Thyroid gland (tissue), 4 donors: ENCODE measurements at regions not wholly inside any gene's neighbourhood (a gene's known extent, or its start where the extent isn't known, plus 50 kb on each side); places are given as distances from the start of the nearest gene placed in this dataset.

Experiments used
- DNase-seq, 2 donors: peaks; one replicate each; pipeline ENCODE4 v3.0.0-alpha.2; 2019
- H3K27ac ChIP-seq, 3 donors: fragments of 200-600 bp; sonication (generic); 1 replicate in 2 of 3; 2 replicates in 1 of 3; pipeline ENCODE4 v1.5.1; 2016 to 2019; ENCODE audit warnings: mild to moderate bottlenecking in 1 of 3, moderate library complexity in 1 of 3
- H3K27me3 ChIP-seq: fragments of 200-600 bp; sonication (generic); one replicate; pipeline ENCODE4 v1.5.1; 2019
- H3K36me3 ChIP-seq, 2 donors: fragments of 200-600 bp; sonication (generic); one replicate each; pipeline ENCODE4 v1.5.1; 2016 to 2019
- H3K4me1 ChIP-seq, 2 donors: fragments of 200-600 bp; sonication (generic); one replicate each; pipeline ENCODE4 v1.5.1; 2017 to 2019
- H3K4me3 ChIP-seq, 3 donors: fragments of 200-600 bp; sonication (generic); replicated peaks in 1 of 3; 1 replicate in 2 of 3; 2 replicates in 1 of 3; pipeline ENCODE4 v1.5.1; 2016; ENCODE audit warnings: mild to moderate bottlenecking in 1 of 3
- H3K9me3 ChIP-seq: fragments of 200-600 bp; sonication (generic); one replicate; pipeline ENCODE4 v1.5.1; 2017
- POLR2A ChIP-seq, 2 donors: fragments of 450-650 bp; IDR thresholded peaks; one replicate each; pipeline ENCODE4 v1.6.1; 2017; ENCODE audit warnings: antibody characterized with exemption in 2 of 2, mild to moderate bottlenecking in 2 of 2, moderate library complexity in 1 of 2
- WGBS, 2 donors: methylation state at CpG; one replicate each; pipeline ENCODE4 v1.1.5; 2017; 5-methylcytosine and 5-hydroxymethylcytosine counted together
- intact Hi-C: fragments of 100-400 bp; cut with DNase I; formaldehyde crosslinking; loops from one replicate; pipeline ENCODE4 v1.15.1; 2023
- TF ChIP-seq, protein P1 (sequence below), 6 experiments: fragments of 200-600 bp in 3 of 6; fragments of 450-650 bp in 3 of 6; sonication (generic) in 3 of 6; IDR thresholded peaks; one replicate each; pipeline ENCODE4 v1.5.1; 2016 to 2019; ENCODE audit warnings: antibody characterized with exemption in 6 of 6, mild to moderate bottlenecking in 2 of 6, inconsistent platforms in 1 of 6, moderate library complexity in 1 of 6

DNA sequence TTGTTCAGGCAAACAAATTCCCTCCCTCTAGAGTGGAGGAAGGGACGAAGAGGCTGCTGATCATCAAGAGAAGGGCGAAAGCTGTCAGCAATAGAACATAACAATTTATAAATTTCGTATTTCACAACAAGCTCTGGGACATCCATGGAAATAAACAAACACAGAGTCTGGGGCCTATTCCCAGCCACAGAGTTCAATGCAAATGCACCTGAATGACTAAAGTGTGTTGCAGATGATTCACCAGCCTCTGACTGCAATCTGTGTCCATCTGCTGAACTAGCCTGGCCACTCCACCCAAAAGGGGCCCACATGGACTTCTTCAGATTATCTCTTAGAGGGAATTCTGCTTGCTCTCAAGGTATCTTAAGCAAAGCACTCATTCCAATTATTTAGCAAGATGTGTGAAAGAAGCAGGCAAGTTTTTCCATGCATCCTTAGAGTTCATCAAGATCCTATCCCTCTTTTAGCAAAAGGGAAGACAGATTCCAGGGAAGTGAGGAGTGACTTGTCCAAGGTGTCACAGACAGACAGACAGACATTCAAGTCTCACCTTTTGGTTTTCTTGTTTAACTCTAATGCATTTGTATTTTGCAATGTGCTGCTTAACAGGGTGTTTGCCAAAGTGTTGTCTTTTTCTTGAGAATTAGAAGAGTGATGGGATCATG is 307.8 kb upstream of the PAPPA start:
- 81 to 85% methylated on average over 3 of the region's 3 CpGs for WGBS, 2 donors
- H3K4me3 ChIP-seq, result no peak overlapping the region
- no peaks in the 10 kb centered on the region for H3K4me1 ChIP-seq
- H3K9me3 ChIP-seq, result no peaks in the 10 kb centered on the region
- no peaks in the 10 kb centered on the region for H3K27me3 ChIP-seq
- H3K27ac ChIP-seq, result no peak overlapping the region
- intact Hi-C loops, result no loop called here
- TF ChIP-seq, protein P1, sequence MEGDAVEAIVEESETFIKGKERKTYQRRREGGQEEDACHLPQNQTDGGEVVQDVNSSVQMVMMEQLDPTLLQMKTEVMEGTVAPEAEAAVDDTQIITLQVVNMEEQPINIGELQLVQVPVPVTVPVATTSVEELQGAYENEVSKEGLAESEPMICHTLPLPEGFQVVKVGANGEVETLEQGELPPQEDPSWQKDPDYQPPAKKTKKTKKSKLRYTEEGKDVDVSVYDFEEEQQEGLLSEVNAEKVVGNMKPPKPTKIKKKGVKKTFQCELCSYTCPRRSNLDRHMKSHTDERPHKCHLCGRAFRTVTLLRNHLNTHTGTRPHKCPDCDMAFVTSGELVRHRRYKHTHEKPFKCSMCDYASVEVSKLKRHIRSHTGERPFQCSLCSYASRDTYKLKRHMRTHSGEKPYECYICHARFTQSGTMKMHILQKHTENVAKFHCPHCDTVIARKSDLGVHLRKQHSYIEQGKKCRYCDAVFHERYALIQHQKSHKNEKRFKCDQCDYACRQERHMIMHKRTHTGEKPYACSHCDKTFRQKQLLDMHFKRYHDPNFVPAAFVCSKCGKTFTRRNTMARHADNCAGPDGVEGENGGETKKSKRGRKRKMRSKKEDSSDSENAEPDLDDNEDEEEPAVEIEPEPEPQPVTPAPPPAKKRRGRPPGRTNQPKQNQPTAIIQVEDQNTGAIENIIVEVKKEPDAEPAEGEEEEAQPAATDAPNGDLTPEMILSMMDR (IDR thresholded peaks at IDR 0.05), result no peak
- no peak for TF ChIP-seq POLR2A (IDR thresholded peaks at IDR 0.05)
- no peak for DNase-seq
- H3K36me3 ChIP-seq, result no peaks in the 10 kb centered on the region

DNA sequence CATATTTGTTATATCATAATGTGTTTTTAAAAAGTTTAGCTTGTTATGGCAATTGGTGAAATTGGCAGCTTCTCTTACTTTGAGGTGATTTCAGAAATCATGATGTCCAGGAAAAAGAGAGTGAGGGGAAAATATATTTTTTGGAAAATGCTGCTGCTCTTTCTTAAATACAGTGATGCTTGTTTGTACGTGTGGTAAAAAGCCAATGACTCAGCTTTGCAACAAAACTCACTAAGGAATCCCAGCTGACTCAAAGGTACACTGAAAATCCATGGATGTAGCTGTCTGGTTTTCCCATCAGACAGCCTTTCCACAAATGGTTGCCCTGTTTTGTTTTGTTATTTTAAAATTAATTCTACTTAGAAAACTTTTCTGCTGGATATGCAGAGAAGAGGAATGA is 306.4 kb upstream of the PAPPA start:
- intact Hi-C loops, result no loop called here

DNA sequence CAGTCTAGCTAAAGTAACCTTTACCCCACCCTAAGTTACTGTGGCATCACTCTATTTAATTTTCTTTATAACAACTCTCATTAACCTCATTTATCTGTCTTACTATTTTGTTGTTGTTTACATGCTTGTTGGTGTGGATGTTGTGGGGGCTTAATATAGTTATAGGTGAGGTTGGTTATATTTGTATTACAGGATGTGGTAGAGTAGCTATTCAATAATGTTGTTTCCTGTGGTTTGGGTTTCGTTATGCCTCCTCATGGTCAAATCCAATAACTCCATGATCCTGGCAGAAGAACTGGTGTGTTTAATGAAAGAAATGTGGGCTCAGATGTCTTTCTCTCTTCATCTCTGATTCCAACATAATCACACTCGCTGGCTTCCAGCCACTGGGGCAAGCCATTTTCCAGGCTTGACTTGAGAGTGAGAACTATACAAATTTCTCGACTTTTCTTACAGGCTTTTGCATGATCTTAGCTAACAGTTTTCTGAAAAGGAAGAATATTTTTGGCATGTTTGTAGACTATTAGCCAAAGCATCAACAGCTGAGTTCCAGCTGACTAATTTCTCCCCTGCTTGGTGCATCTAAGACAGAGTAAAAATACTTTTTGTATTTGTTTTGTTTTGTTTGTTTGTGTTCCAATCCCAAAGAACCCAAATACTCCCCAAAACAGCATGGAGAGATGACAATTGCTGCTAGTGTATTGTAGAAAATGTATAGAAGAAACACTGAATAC is 303.7 kb upstream of the PAPPA start:
- no peaks in the 10 kb centered on the region for H3K4me1 ChIP-seq
- no peak overlapping the region for H3K4me3 ChIP-seq
- no peaks in the 10 kb centered on the region for H3K27me3 ChIP-seq
- intact Hi-C loops, result no loop called here
- H3K36me3 ChIP-seq, result no peaks in the 10 kb centered on the region
- no peak for DNase-seq
- TF ChIP-seq, protein P1 (IDR thresholded peaks at IDR 0.05), result no peak
- TF ChIP-seq POLR2A (IDR thresholded peaks at IDR 0.05), result no peak
- 65 to 76% methylated on average over 3 of the region's 3 CpGs for WGBS, 2 donors
- H3K27ac ChIP-seq, result no peak overlapping the region
- H3K9me3 ChIP-seq, result no peaks in the 10 kb centered on the region

More for the DNA sequence above, 306.4 kb upstream of the PAPPA start:
- 63 to 70% methylated on average over 1 of the region's 1 CpG for WGBS, 2 donors
- H3K27ac ChIP-seq, result no peak overlapping the region
- no peaks in the 10 kb centered on the region for H3K36me3 ChIP-seq
- H3K4me1 ChIP-seq, result no peaks in the 10 kb centered on the region
- H3K27me3 ChIP-seq, result no peaks in the 10 kb centered on the region
- H3K9me3 ChIP-seq, result no peaks in the 10 kb centered on the region
- TF ChIP-seq POLR2A (IDR thresholded peaks at IDR 0.05), result no peak
- TF ChIP-seq, protein P1 (IDR thresholded peaks at IDR 0.05), result no peak
- no peak for DNase-seq
- no peak overlapping the region for H3K4me3 ChIP-seq

DNA sequence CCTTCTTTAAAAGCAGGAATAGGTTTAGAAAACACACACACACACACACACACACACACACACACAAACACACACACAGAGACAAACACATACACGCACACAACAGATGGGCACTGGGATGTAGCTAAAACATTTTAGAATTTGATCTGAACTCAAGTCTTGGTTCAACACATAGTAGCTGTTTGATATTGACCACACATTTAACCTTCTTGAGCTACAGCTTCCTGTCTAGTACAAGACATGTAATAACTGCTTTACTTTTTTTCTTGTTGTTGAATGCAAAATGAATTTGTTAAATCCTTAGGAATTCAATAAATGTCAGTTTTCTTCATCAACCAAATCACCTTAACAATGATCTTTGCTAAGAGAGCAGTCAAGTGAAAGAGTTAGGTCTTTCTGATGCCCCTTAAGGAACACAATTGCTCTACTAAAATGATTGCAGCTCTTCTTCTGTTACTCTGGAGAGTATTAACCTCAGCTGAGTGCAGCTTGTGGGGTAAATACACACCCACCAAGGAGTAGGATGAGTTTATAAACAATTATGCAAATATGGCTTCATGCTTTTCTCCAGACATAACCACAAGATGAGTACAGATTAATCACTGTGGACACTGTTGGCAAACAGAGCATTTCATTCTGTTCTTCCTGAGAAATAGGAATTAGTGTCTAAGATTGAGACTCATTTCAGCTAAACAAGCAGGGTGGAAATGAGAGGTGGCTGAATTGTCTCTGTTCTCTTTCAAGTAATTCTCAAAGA is 302.9 kb upstream of the PAPPA start:
- 42 to 88% methylated on average over 1 of the region's 1 CpG for WGBS, 2 donors
- no peak for TF ChIP-seq POLR2A (IDR thresholded peaks at IDR 0.05)
- TF ChIP-seq, protein P1 (IDR thresholded peaks at IDR 0.05), result no peak
- no peaks in the 10 kb centered on the region for H3K9me3 ChIP-seq
- no peaks in the 10 kb centered on the region for H3K4me1 ChIP-seq
- intact Hi-C loops, result no loop called here
- H3K27me3 ChIP-seq, result no peaks in the 10 kb centered on the region
- no peak for DNase-seq
- H3K4me3 ChIP-seq, result no peak overlapping the region
- no peaks in the 10 kb centered on the region for H3K36me3 ChIP-seq
- H3K27ac ChIP-seq, result no peak overlapping the region
